Activated gamma-delta T cell (primary cell): ENCODE measurements at regions not wholly inside any gene's neighbourhood (a gene's known extent, or its start where the extent isn't known, plus 50 kb on each side); places are given as distances from the start of the nearest gene placed in this dataset.

Experiments used
- DNase-seq: peaks from one replicate; lab custom pipeline; 2025; lab: John Stamatoyannopoulos, UW

GRCh38 chrX:39559229-39559628 is 538.5 kb downstream of the BCOR start:
- no peak for DNase-seq

DNA sequence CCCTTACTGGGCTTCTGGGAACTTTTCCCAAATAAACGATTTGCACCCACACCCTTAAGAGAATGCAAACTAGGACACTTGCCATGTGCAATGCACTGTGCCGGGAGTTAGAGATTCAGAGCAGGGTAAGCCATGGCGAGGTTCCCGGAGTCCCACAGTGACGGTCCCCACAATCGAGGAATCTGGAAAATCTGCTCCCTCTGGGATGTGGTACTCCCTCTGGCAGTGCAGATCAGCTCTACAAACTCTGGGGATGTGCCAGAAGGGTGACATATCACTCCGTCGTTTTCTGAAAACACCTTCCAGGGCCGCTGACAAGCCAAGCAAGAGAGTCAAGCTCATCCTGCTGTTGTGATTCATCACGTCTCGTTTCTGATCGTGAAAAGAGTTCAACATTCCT is 537.5 kb downstream of the BCOR start:
- no peak for DNase-seq

DNA sequence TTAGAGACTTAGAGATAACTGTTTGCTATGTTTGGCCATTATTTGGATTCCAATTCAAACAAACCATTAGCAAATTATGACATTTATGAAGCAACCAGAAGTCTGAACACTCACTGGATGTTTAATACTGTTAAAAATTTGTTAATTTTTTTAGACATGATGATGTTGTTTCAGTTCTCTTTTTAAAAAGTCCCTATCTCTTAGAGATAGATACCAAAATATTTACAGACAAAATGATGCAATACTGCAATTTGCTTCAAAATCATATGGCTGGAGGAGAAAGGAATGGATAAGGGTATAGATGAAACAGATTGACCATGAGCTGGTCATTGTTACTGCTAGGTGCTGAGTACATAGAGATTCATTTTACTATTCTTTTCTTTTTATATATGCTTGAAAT is 534.6 kb downstream of the BCOR start:
- DNase-seq = no peak

DNA sequence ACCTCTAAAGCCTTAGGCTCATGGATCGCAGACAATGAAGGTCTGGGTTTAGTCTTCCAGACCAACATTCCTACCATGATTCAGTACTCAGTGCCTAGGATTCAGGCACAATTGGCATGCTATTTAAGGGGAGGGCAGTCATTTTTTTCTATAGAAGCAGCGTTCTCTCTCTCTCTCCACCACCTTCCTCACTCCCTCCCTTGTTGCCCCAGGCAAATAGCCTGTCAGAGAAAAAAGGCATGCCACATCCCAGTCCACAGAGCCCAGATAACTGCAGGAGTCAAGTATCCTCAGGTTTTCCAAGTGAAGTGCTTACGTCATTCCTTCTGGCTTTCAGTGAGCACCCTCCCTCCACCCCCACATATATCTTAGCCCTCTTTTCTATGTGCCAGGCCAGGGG is 533.0 kb downstream of the BCOR start:
- DNase-seq = no peak

DNA sequence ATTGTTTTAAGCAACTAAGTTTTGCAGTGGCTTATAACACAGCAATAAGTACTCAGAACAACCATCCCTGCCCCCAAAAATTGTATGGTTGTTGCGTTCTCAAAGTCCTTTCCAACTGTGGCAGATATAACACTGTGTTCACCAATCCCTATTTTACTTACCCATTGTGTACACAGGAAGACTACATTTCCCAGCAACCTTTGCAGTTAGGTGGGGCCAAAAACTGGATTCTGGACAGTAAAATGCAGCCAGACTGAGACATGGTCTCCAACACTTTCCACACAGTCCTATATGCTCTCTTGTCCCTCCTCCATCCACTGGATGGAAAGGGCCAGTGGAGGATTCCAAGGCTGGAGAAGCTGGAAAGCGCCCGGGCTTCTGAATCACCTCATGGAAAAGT is 523.6 kb downstream of the BCOR start:
- no peak for DNase-seq

GRCh38 chrX:39576041-39576872 is 521.5 kb downstream of the BCOR start:
- no peak for DNase-seq

DNA sequence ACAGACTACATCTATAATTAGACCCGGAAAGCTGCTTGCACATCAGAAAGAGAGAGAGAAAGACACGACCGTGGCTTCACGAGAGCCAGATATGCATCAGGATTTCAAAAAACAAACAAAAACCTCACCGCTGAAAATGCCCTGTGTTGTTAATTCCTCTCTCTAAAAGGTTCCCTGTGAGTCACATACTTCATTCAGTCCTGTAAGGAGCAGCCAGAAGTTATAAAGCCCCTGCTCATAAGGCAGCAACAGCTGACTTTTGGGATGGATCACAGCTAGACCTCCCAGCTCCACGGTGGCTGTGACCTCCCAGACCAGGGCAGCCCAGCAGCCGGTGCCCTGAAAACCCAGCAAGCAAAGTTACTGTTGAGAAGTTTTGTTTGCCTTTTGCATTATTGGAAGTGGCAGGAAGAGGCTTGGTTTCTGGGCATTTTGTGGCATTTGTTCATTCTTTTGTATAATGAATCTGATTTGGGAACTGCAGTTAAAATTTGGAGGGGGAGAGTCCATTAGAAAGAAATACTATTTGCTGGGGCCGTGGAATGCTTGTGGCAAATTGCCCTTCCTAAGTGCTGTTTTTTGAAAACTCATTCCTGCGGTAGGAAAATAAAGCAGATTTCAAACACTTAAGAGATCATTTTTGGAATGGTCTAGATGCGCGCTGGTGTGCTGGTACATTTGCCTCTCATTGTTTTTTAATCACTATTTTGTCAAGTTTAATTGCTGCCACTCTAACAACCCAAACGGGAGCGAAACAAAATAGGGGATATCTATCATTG is 520.4 kb downstream of the BCOR start:
- DNase-seq = no peak

GRCh38 chrX:39577985-39578869 is 519.5 kb downstream of the BCOR start:
- no peak for DNase-seq

GRCh38 chrX:39580043-39580442 is 517.7 kb downstream of the BCOR start:
- no peak for DNase-seq

DNA sequence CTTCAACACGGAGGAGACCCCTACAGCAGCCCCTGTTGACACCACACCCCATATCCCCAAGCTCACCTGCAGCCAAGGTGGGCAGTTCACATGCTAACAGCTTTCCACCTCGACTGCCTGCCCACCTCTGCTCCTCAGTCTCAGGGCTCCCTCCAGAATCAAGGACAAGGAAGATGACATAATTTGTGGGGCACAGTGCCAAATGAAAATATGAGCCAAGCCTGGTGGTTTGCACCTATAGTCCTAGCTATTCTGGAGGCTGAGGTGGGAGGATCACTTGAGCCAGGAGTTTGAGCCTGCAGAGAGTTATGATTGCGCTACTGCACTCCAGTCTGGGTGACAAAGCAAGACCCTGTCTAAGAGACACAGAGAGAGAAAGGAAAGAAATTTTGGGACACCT is 516.3 kb downstream of the BCOR start:
- DNase-seq = no peak

DNA sequence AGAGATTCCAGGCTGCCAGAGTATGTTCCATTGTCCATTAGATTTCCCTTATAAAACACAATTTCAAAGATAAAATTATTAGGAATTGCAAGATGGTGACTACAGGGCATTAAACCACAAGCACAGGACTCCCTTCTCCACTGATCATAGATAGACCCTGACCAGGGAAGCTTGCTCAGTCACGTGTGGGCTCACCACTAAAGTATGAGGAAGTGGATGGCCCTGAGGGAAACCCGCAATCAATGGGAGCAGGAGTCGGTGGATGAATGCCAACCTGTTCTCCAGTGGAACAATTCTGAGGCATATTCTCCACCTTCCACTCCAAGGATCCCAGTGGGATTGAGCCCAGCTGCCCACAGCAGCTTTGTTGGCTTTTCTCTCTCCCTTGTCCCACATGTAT is 515.7 kb downstream of the BCOR start:
- DNase-seq = no peak

- DNase-seq = no peak
These were observed 514.8 kb downstream of the BCOR start for GRCh38 chrX:39582976-39583375.

DNA sequence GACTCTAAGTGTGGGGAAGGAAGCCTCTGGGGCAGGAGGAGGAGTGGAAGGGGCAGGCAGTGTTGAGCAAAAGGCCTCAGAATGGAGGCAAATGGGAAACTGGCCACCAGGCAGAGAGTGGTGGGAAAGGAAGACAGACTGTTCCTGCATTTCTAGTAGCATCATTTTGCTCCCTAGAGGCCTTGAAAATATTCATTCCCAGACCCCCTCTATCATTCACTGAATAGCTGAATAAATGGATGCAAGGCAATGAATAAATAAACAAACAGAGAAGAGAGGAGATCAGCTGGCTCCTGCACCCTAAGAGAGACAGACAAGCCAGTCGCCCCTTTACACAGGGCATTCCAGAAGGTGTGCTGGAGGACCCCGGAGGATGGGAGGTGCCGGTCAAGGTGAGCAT is 511.9 kb downstream of the BCOR start:
- DNase-seq = no peak

GRCh38 chrX:39586359-39586758 is 511.4 kb downstream of the BCOR start:
- no peak for DNase-seq

- no peak for DNase-seq
These were observed 506.7 kb downstream of the BCOR start for GRCh38 chrX:39591099-39591498.

- DNase-seq = no peak
These were observed 505.0 kb downstream of the BCOR start for GRCh38 chrX:39592776-39593175.

DNA sequence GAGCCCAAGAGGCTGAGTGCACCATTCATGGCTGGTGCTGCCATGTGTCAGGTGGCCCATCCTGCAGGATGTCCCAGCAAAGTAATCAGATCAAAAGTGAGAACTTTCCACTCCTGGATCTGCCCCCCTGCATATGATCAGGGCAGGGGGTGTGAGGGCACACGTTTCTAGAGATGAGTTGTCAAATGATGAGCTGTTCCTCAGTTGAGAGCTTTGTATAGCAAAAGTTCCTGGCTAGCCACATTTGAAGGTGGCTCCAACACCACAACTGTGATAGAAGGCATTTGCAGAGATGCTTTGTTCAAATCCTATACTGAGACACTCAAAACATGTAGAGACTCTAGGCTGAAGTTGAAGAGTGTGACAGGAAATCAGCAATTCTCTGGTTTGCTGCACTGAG is 501.8 kb downstream of the BCOR start:
- DNase-seq = no peak

DNA sequence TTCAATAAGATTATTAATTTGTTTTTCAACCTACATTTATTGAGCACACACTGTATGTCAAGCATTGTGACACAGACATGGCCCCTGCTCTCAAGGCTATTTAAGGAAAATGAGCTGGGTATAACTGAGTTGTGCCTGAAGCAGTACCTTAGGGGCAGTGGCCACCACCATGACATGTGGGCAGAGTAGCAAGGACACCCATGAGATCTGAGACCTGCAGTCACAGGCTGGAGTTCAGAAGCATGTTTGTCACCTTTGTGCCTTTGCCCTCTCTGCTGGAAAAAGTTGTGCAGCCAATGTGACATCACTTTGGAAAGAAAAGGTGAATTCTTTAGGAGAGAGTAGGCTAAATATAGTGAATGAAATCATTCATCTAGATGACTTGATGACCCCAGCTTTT is 501.3 kb downstream of the BCOR start:
- no peak for DNase-seq

GRCh38 chrX:39599339-39599738 is 498.4 kb downstream of the BCOR start:
- no peak for DNase-seq

- no peak for DNase-seq
These were observed 497.5 kb downstream of the BCOR start for GRCh38 chrX:39600222-39600621.

- no peak for DNase-seq
These were observed 496.3 kb downstream of the BCOR start for GRCh38 chrX:39601231-39602177.
